Stimulated activated CD8-positive, alpha-beta memory T cell treated with anti-CD3 and anti-CD28 coated beads, Interleukin-15, amount 100 ng/mL, for 4 hours (primary cell): ENCODE measurements at regions not wholly inside any gene's neighbourhood (a gene's known extent, or its start where the extent isn't known, plus 50 kb on each side); places are given as distances from the start of the nearest gene placed in this dataset.

Experiments
- DNase-seq, 2 donors: peaks; one replicate each; pipeline ENCODE4 v3.0.0-alpha.2; 2020; ENCODE audit warnings: low read depth in 2 of 2

DNA sequence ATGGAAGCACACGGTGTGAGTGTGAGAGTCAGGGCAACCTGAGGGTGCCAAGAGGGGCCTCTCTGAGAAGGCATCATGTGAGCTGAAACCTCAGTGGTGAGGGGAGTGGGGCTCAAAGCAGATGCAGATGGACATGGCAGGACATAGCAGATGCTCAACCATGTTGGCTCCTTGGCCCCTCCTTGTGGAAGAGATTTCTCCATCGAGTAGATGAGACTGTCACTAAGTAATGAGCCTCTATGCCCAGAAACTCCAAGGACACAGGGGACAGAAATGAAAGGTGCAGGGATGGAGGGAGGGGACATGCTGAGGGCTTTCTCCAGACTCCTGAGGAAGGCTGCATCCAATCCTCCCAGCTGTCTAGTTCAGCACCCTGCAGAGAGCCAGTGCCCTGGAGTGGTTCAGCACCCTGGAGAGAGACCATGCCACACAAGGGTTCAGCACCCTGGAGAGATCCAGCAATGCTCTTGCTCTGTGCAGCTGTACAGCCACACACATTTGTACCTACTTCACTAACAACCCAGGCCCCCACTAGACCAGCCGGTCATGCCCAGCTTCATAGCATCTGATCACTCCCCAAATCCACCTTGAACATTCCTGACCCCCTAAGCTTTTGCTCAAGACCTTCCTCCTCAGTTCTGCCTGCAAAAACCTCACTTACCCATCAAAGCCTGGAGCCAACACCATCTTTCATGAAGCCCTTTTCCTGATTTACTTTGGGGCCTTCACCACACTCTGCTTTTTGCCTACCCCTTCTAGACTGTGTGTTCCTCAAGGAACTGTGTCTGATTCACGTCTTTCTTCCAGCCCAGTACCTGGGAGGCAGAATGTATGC is 252.0 kb downstream of the CTTN start:
- no peak for DNase-seq

DNA sequence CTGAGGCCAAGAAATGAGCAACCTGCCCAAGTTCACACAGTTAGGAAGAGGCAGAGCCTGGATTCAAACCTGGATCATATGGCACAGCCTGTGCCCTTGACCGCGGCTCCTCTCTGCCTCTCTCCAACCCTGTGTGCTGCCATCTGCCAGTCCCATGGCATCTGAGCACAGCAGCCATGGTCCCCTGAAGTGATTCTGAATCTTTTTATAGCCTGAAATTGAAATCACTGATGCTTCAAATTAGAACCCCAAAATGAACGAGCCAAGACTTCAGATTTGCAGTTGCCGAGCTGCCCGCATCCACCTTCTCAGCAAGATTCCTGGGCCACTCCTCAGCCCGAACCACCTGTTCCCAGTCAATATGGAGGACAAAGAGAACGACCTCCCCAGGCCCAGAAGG is 252.7 kb downstream of the CTTN start:
- DNase-seq, result no peak

DNA sequence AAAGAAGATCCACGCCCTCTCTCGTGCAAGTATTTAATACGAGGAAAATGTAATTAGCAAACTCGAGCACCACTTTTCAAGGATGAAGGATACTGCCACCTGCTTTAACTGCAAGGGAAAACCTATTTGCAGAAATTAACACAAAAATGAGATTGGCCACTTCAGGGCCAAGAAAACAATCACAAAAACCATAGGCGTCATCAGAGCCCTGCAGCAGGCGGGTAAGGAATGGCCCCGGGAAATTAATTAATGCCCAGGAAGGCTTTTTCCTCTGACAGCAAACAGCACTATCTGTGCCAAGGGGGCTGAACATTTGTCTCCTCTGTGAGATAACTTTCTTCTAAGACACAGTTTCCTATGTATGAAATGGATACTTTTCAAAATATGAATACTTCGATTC is 255.7 kb downstream of the CTTN start:
- no peak for DNase-seq

DNA sequence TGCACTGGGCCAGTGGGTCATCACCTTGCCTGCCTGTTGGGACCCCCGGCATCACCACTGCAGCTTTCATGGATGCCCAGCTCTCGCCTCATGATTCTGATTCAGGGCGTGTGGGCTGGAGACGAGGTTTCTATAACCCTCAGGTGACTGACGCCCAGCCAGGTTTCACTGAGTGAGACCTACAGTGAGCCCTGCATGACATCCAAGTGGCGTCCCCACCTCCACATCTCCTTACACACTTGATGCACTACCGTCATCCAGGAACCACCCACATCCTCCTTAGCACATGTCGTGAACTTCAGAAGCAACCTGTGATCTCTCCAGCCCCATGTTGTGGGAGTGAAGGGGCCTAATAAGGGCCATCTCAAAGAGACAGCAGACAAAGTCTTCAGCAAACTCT is 257.5 kb downstream of the CTTN start:
- DNase-seq, result no peak

DNA sequence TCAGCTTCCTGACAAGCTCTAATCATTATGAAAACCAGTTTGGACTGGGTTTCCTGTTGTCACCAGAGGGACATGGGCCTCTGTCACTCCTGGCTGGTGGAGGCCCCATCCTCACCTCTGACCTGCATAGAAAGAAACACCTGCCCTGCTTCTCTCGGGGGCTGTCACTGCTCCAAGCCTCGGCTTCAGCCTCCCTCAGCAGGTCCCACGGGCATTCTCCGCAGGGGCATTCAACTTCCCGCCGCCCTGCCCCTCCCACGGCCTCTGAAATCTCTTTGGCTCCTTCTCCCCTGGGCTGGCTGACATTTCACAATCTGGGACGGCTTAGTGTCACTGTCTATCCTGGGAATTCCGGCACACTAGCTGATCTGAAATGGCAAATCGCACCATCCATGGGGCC is 257.9 kb downstream of the CTTN start:
- no peak for DNase-seq

DNA sequence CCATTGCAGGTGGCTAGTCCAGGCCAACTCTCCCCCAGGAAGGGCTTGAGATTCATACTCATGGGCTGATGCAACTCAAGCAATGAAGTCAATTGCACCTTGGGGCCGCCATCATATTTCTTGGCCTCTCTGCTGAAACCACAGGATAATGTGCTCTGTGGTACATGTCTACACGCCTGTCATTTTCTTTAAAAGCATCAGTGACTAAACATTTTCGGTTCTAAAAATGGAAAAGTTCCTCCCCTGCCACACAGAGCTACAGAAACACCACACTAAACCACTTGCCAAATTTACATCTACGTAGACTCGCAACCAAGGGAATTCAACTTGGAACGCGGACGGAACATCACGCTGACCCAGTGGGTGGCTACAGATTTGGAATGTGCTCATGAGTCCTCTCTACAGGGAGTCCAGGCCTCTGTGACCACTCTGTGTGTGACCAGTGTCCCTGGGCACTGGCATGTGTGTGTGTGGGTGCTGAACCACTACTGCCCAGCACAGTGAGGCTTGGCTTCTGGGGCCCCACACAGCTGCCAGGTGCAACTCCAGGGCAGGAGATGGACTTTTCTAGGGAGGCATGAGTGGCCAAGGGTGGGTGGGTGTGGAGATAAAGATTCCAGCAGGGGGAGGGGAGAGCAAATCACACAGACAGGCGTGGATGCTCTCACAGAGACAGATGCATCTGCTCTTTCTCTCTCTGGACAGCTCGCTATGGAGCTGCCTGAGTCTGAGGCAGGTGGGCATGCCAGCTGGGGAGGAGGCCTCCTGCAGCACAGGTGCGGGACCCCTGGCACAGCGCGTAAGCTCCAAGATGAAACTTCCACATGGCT is 261.9 kb downstream of the CTTN start:
- DNase-seq, result no peak

DNA sequence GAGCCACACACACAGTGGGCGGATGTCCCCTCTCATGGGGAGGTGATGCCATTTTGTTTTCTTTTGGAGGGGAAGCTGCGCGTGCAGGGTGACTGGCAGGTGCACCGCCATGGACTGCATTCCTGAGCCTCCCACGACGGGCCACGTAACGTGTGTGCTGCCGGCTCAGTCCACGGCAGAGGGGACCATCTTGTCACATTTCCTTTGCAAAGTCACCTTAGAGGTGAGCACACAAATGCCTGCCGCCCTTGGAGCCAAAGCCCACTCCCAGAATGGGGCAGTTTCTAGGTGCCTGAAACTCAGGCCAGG is 262.5 kb downstream of the CTTN start:
- no peak for DNase-seq

DNA sequence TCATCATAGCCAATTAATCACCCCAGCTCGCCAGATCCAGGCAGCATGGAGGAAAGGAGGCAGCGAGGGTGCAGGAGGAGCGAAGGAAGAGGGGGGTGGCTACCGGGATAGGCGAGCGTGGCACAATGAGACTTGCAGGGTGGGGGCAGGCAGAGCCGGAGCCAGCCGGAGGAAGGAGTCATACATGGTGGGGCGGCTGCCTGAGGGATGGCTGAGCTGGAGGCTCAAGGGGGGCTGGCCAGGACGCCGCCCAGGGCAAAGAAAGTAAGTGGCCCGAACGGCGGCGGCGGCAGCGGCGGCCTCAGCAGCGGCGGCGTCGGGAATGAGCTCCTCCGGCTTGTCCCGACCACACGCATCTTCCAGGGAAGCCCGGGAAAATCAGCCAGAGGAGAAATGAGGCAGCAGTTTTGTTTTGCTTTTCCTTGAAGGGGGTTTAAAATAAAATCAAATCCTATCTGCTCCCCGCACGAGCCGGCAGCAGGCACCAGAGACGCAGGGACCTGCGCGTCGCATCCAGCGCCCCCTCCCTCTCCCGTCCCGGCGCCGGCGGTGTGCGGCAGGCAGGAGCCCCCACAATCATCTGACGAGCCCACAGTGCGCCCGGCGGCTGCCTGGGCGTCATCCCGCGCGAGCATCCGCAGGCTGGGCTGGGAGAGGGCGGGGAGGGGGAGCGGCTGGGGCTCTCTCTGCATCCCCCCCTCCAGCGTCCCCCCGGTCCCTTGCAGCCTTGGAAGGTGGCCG is 263.6 kb downstream of the CTTN start:
- DNase-seq, result no peak

DNA sequence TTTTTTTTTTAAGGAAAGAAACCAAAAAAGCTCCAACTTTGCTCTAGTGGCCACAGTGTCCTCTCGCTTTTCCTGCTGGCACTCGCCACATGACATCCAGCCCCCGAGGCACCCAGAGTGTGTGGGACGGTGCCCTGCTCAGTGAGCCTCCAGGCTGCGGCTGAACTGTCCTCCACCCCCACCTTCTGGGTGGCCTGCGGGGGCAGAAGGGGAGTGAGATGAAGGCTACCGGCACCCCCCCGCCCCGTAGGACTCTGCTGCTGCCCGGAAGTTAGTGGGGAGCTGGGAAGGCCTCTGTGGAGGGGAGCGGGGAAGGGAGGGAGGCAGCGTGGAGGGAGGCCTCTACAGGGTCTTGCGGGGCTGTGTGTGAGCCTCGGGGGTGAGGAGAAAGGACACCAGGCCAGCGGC is 264.4 kb downstream of the CTTN start:
- no peak for DNase-seq

DNA sequence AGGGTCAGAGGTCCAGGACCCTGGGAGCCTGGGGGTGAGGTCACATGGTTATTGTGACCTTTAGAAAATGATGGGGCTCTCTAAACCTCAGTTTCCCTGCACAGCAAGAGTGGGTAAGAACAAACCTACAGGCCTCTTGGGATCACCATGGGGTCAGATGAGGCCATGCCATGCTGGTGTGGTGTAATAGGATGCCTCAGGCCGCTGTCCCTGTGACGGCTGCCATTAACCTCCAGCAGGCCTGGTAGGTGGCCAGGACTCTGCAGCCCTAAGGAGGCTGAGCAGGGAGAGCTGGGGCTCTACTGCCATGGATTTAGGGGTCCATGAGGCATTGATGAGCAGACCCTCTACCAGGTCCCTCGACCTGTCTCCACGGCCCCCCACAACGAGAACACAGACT is 265.5 kb downstream of the CTTN start:
- no peak for DNase-seq

DNA sequence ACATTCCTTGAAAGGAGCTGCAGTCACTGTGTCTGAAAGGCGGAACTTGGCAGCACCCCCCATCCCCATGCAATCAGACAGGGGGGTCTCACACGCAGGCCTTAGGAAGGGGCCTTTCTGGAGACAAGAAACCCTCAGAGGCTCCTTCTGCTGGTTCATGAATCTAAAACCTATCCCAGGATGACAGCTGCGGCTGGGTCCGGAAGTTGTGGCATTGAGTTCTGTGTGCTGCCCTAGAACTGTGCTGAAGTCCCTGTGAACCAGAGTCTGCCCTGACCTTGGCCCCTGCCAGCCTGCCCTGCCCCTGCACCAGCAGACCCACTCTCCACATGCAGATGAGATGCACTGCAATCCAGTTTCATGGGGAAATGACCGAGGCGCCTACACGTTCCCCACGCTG is 268.0 kb downstream of the CTTN start:
- DNase-seq, result no peak

DNA sequence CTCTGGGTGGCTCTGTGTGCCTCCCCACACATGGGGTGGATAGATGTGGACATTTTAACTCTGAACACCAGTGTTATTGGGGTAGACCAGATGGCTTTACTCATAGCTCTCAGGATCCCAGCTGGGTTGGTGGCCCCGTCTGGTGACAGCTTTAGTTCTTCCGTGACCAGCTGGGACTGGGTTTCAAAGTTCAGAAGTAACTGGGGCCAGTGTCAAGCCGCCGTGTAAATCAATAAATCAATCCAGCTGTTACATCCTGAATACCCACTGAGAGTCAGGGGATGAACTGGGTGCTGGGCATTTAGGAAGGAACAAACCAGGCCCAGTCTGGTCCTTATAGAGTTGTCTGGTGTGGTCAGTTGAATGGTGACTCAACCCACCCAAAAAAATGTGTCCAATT is 269.4 kb downstream of the CTTN start:
- no peak for DNase-seq

DNA sequence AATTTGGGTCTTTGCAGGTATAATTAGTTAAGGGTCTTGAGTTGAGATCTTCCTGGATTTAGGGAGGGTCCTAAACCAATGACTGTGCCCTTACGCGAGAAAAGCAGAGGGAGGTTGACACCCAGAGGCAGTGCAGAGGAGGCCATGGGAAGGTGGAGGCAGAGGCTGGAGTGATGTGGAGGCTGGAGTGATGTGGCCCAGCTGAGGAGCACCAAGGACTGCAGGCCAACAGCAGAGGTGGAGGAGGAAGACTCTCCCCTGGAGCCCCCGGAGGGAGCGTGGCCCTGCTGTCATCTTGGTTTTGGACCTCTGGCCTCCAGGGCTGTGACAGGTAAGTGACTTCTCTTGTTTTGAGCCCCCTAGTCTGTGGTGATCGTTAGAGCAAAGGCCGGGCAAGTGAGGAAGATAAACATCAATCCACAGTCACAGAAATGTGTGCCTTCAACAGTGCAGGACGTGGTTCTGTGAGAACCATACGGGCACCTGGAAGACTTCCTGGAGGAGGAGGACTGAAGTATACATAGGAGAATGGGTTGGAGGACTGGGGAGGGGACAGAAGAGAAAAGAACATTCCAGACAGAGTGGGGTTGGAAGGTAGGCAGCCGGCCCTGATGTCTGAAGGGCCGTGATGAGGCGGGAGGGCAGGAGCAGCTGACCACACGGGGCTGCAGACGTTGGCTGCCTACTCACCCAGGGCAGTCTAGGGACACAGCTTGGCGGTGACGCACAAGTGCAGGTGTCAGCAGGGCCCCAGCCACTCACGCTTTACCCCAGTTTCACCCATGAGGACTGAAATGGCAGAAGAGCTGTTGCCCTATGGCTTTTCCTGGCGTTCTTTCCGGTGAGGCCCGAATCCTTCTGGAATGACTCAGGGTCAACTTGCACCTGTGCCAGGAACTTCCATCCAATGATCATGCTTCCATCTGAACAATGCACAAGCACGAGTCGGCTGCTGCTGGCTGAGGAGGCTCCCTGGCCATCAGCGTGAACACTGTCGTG is 270.2 kb downstream of the CTTN start:
- no peak for DNase-seq

DNA sequence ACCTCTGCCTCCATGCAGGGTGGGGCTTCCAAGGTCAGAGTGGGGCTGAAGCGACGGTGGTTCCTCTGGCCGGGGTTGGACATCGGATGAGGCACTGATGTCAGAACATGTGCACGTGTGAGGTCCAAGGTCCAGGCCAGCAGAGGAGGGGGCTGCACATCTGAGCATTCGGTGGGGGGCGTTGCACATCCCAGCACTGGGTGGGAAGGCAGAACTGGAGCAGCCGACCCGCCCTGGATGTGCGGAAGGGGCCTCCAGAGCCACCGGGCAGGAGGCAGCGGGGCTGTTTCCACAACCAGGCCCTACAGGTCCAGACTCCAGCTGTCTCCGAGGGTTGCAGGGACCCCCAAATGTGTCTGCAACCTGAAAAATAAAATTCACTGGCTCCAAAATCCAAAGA is 271.0 kb downstream of the CTTN start:
- DNase-seq, result no peak

DNA sequence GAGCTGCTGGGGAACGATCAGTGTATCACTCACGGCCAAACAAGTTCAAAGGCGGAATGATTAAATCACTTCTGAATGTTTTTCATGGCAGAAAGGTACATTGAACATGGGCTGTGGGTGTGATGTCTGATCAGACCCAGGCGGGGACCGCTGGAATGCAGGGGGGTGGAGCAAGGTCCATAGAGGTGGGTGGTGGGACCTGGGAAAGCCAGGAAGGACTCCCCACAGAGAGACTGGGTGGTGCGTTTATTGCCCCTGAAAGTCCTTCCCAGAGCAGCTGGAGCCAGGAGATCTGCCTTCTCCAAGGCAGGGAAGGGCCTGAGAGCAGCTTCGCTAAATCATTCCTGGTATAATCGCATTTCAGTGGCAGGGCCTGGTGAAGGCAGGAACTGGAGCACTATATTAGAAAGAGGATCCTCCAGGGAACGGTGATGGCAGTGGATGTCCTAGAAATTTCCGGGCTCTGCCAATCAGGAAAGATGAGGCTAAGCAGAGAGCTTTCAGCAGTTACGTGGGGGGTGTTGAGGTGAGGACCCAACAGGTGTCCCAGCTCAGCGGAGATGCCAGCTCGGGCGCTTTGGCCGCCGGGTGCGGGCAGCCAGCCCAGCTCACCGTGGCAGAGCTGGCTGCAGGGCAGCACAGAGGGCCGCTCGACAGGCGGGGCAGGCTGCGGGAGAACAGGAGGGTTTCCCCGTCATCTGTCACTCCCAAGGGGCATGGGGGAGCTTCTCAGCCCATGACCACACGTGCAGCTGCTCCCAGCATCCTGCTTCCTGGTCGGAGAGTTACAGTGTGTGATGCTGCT is 271.7 kb downstream of the CTTN start:
- no peak for DNase-seq

DNA sequence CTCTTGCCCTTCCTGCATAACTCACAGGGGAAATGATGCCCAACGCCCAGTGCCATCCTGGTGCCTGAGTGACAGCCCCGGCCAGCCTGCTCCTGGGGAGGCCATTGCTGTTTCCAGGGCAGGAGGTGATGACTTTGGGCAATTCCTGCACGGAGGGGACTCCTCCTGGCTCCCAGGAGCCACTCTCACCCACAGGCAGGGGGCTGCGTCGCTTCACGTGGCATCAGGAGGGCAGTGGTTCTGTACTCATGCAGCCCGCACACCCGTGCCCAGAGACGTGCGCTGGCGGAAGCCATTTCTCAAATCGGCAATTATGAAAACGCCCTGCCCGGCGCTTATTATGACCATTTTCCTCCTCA is 272.3 kb downstream of the CTTN start:
- no peak for DNase-seq

DNA sequence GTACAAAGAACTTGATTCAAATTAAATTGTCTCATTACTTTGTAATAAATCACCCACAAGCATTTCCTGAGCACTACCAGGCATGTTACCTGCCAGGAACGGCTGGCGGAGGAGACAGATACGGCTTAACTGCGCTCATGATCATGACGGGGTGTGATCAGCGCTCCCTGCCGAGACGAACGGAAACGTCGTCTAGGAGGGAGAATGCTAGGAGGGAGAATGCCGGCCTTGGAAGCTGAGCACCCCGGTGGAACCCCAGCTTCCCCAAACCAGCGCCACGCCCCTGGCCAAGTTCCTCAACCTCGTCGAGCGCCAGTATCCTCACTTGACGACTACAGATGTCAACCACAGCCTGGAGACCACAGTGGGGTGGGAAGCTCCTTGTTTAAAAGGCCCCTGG is 272.8 kb downstream of the CTTN start:
- no peak for DNase-seq

DNA sequence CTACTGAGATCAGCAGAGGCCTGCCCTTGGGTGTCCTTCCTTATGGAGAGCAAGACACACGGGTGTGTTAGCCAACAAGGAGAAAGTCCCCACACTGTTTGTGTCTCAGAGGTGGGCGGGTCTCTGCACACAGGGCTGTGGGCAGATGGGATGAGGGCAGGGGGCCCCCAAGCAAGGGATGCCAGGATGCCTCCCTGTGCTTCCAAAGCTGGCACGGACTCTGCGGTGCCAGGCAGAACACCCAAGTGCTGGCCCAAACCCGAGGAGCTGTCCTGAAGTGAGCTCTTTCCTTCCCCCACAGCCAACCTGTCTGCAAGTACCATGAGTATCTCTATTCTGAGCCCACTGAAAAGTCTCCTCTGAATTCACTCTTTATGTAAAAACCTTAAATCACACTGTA is 273.3 kb downstream of the CTTN start:
- no peak for DNase-seq

DNA sequence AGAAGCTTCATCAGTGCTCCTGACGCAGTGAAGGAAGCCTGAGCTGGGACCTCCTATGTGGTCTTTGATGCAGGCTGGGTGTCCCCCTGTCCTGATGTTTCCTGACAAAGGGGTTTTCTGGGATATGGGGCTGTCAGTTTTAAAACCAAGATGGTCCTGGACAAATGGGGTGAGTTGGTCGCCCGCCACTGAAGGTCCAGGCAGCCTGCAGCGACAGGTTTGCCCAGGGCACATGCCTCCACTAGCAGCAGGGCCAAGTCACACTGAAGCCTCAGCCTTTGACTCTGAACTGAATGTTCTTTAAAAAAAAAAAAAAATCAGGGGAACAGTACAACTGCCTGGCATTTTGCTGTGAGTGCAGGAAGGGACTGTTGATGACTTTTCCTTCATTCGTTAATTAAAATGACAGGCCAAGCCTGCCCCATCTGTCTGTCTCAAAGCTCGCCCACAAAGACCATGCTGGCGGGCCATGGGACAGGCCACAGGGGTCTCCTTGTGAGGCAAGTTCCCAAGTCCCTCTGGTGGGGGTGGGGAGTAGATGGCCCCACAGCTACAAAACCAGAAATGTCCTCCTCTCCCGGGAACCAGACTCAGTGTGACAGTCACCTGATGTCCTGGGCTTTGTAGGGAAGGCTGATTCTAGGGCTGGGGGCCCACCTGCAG is 274.8 kb downstream of the CTTN start:
- no peak for DNase-seq

DNA sequence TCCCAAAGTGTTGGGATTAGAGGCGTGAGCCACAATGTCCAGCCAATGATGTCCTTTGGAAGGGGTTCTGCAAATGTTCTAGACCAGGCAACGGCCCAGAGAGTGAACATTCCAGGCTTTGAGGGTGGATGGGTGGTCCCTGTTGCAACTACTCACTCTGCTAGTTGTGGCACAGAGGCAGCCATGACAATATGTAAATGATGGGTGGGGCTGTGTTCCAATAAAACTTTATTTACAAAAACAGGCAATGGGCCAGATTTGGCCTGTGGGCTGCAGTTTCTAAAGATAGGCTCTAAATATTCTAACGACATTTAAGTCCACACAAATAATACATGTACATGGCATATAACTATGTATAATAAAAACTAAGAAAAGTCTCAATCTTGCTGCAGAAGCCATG is 276.3 kb downstream of the CTTN start:
- DNase-seq, result no peak
